ENCODE measurements at regions not wholly inside any gene's neighbourhood (a gene's known extent, or its start where the extent isn't known, plus 50 kb on each side); places are given as distances from the start of the nearest gene placed in this dataset.

DNA sequence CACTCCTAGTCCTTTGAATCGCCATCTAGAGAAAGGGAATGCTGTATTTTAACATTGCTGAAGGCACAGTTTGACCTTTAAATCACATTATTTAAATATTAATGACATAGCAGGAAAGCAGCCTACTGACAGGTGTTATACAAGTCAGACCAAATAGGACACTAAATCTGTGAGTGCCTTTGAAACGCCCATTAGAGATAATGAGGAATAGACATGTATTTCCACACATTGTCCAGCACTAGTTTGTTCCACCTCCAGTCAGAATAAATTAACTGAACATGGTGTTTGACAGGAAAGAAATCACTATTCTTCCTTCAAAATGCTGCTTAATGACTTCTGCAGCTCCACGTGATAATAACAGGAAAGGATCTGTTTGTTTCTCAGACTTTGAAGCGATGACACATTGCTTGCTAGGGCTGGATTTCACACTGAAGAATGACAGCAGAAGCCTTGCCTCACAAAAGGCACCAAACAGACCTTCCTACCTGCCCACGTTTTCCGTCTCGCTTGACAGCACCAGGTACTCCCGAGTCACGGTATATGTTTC lies 90.5 kb upstream of the DDX18 start:
- DNase-seq: no peak

DNA sequence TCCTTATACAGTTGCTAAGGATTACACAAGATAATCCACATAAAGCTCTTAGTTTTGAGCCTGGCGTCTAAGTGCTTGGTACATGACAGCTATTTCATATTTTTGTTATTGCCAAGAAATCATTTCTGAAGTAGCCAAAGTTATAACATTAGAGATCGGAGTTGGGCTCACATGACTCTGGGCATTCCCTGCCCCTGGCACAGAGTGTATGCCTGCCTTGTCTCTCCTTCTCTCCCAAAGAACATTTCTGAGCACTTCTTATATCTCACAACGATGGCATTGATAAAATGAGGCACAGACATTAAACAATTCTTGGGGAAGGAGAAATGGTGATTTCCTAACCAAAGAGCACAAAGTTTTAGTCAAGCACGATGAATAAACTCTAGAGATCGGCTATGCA lies 87.7 kb upstream of the DDX18 start:
- DNase-seq: no peak

DNA sequence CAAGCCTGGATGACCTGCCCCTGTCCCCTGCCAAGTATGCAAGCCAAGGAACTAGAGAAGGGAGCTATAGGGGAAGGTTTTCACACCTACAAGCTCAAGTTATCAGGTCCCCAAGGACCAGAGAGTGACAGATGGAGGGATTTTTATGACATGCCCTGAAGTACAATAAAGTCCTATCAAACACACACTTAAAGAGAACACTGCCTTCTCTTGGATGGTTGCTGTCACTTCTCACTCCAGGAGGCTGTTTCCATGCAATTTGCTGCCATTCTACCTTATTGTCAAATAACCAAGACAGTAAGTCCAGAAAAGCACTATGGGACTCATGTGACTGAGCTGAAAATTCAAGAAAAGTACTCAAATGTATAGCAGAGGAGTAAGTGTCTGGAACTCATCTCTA lies 76.6 kb upstream of the DDX18 start:
- DNase-seq: no peak

DNA sequence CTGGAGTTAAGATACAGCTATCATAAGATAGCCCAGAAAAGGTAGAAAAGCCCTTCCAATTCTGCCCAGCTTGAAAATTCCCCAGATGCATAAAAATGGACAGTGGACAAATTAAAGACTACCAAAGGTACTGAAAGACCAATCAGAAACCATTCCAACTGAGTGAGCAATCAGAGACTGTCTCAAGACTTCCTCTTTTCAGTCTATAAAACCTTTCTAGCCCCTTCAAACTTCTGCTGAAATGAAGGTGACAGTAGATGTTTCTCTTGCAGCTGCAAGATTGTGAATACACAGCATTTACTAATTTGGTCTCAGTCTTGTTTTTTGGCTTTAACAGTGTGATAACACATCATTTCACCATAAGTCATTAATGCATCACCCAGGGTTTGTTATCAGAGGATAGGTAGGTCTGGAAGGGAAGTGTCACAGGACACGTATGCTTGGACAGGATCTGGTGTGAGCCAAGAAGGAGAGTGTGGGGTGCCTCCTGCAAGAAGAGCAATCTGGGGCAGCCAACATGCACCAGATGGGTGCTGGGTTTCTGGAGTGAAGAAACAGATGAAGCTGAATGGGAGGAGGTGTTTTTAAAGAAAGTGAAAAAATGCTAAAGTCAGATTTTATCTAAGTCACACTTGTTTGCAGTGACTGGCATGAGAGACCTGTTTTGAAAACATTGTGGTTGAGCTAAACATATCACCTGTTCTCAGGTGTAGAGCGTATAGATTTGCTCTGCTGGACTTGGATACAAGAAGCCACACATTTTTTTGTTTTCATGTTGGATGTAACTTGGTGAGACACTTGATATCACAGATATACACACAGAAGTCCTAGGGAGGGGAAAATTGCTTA lies 75.3 kb upstream of the DDX18 start:
- no peak for DNase-seq

DNA sequence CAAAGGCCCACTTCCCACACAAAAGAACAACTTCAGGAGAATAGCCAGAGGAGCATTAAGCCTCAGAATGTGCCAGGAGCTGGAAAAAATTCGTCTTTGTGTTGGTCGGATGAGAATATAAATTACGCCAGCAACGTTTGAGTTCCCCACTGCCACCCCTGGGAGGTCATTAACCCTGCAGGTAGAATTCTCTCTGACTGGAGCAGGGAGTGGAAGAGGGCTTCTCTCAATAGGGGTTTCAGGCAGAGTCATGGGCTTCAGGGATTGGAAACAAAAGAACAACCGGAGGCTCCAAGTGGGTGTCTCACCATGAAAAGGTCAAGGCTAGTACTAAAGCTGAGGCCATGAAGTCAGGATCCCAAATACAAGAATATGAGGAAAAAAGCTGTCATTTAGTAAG lies 69.0 kb upstream of the DDX18 start:
- no peak for DNase-seq

DNA sequence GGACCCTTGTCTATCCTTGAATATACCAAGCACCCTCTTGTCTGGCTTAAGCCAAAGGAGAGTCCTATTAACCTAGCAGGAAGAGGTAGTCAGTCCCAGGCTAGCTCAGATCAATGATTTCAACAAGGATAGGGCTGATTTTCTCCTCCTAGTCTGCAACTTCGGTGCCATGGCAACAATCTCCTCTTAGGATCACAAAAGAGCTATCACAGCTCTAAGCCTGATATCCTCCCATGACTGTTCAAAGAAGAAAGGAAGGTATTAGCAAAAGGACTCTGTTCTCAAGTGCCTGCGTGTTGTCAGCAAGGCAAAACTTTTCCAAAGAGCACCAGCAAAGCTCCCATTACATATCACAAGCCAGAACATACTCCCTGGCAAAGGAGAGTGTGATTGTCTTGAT lies 58.7 kb upstream of the DDX18 start:
- DNase-seq: peak in 1 of 5 experiments; percentile 2

DNA sequence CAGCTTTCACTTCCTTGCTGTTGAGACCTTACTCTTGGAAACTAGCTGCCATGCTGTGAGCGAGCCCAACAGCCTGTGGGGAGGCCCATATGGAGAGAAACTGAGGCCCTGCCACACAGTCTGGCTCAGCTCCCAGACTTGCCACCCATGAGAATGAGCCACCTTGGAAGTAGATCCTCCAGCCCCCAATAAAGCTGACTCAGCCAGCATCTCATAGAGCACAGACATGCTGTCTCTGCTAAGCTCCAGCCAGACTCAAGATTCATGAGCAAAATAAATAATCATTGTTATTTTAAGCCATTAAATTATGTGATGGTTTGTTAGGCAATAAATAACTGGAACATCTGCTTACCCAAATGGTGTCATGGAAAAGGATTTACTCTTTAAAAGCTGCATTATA lies 53.6 kb upstream of the DDX18 start:
- DNase-seq: no peak

DNA sequence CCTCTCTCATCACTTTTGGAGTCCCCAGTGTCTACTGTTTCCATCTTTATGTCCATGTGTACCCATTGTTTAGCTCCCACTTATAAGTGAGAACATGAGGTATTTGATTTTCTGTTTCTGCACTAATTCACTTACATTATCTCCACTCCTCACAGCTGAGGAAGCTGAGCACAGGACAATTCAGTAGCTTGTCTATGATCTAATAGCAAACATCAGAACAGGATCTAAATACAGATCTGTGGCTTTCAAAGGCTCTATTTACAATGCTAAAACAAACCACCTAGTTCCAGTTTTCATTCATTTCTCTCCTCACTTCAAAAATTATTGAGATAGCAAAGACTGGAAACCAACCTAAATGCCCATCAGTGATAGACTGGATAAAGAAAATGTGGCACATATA lies 52.0 kb upstream of the DDX18 start:
- DNase-seq: no peak

DNA sequence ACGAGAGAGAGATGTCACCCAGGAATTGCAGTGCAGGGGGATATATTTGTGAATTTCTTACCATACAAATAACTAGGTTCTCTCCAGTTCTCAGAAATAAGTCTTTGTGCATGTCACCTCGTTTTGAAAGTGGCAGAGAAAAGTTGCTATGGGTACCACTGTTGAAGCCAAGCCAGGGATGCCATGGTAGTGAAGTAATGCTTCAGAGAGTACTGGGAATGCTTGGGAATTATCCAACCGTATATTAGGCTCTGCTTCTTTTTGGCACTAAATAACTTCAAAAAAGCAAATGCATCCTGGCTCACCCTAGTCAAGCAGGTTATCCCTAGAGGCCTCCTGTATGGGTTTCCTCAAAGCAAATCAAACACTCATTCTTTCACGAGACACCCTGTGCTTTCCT lies 50.7 kb upstream of the DDX18 start:
- no peak for DNase-seq

All from T-helper 2 cell (primary cell).